ENCODE measurements at regions not wholly inside any gene's neighbourhood (a gene's known extent, or its start where the extent isn't known, plus 50 kb on each side); places are given as distances from the start of the nearest gene placed in this dataset.
A peak's percentile ranks its signal among the peaks of the same experiment; 100 is the strongest.

DNA sequence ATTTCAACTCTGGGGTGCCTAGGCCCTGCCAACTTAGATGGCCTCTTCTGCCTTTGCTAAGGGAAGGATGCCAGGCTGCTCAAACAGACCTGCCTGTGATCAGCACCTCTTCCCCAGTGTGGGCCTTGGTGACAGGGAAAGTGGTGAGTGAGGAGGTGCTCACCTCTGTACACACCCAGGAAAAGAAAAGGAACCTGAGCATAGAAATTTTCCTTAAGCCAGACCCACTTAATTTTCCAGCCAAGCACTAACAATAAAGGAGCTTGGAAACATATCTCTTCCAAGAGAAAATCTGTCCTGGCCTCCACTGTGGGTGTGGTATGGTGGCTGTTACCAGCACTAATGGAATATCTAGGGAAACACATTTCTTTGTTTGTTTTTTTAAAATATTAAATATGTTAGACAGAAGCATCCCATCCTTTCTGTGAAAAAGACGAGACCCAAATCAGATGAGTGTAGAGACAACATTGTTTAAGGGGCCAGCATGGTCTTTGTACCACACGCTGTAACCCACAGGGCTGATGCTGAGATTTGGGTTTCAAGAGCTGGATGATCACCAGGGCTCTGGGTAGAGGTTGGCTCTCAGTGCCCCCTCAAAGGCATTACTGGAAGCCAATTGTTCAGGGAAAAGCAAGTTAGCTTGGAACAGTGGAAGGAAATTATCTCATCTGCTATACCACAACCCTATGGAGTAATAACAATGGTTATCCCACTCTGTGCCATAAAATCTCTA lies 472.2 kb downstream of the INSC start:
- no peak for DNase-seq

DNA sequence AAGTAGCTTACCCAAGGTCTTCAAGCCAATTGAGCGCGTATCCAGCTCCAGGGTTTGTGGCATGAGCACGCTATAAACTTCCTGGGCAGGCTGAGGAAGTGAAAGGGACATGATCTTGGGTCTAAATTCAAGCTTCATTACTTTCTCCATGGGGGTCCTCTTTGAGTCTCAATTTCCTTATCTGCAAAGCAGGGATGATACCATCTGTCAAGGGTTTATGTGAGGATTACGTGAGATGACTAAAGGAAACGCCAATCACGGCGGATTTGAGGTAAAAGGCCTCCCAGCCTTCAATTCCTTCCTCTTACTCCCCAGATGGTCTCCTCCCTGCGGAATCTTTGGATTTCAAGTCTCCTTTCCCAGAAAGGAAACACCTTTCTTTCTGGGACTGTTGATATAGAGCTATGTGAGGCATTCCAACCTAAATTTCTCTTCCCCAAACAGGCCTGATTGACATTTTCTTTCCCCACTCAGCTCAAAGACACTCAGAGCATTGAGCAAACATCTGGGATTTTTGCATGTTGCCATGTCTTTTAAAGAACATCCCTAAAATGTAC lies 474.4 kb downstream of the INSC start:
- peak; percentile 14 for DNase-seq

DNA sequence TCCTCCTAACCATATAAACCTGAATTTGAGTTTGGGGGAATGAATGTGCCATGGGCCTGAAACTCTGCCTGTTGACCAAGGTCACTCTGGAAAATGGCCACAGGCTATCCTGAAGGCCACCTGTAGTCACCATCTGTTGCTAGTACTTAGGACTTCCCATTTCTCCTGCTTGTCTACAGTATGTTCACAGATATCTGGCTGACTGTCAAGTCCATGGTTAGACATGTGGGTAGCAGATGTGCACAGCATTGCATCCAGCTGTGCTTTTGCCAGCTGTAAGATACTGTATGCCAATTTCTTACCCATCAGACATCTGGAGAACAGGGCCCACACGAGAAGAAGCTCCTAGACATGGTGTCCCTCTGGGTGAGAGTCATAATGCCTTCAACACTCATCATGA lies 475.4 kb downstream of the INSC start:
- no peak for DNase-seq

DNA sequence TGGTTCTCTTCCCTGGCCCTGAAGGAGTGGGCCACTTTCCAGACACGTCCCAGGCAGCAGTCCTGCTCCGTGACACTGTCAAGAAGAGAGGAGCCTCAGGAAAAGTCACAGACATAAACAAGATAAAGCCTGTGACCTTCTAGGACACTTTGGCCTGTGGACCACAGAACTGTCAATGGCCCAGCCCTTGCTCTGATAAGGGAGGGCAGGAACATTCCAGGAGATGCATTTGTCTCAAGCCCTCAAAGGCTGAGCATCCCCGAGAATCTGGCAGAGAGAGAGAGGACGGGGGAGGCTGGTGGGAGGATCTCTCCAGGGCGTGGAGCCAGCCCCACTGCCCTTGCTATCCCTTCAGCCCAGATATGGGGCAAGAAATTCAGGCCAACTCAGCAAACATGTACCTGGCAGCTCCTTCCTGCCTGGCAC lies 476.4 kb downstream of the INSC start:
- DNase-seq: no peak

- no peak for DNase-seq
Observed at GRCh38 chr11:15594607-15595006, 479.9 kb downstream of the INSC start.

DNA sequence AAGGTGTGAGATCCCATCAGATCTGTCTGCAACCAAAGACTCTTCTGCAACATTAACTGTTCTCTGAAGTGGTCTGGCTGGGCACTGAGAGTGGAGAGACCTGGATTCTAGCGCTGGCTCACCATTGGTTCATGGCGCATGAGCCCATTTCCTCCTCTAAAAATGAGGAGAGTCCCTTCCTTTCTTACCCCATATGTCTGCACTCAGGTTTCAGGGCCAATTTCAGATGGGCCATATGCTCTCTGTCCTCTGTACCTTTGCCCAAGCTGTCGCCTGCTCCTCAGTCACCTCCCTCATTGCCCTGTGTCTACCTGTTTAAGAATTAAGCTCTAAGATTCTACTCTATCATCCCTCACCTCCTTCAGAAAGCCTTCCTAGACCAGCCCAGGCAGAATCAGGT lies 484.7 kb downstream of the INSC start:
- no peak for DNase-seq

DNA sequence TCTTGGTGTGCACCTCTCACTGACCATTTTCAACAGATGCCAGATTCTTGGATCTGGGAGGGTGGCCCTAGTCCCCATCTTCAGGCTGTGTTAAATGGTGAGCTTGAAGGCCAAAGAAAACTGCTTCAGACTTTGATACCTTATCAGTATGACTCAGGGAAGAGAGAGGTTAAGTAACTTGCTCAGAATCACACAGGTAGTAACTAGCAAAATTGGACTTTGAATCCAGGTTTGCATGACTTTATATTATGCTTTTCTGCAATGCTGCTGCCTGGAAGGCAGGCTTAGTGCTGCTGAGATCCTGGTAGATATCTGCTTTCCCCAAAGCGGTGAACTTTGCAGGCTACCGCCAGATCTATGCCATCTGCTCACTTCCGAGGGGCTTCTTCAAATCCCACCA lies 487.3 kb downstream of the INSC start:
- no peak for DNase-seq

DNA sequence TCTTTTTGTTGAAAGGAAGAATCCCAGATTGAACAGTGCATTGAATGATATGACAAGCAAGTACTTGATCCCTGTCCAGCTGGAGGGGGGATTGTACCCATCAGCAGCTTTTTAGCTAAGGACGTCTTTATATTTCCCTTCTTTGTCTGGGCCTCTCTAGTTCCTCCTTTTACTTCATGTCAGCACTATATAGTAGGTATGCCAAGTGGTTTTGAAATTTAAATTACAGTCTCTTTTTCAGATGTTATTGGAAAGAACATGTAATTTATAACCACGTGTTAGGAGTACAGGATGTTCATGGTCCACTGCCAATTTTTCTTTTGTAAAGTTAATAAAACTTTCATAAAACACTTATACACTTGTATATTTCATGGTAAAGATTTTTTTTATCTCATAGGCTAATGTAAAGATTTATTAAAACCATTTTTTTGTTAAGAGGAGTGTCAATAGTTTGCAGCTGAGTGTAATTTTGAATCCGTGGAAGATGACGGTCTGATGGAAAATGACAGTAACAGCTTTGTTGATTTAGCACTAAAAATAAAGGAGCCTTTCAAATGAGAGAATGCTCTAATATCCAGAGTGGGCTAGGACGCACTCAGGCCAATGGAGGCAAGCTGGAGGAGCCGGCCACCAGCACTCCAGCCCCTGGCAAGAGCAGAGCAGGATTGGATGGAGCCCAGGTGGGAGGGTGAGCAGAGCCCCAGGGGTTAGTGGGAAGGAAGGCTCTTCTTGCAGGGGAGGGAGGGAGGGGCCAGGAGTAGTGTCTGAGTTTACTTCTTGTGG lies 488.3 kb downstream of the INSC start:
- DNase-seq: no peak

DNA sequence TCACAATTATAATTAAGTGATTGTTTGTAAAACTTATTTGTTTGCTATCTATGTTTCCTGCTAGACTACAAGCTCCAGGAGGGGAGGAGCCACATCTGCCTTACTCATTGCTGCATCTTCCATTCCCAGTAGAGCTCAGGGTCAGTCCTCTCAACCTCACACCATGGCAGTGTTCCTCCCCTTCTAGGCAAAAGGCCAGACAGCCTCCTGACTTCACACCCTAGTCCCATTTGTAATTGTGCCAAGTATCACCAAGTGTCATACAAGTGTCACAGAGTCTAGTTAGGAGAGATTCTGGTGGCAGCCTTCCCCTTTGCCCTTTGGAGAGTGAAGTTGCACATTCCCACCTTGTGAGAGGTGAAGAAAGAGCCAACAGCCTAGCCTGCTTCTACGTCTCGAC lies 490.4 kb downstream of the INSC start:
- no peak for DNase-seq

GRCh38 chr11:15607361-15608036 lies 492.8 kb downstream of the INSC start:
- no peak for DNase-seq

DNA sequence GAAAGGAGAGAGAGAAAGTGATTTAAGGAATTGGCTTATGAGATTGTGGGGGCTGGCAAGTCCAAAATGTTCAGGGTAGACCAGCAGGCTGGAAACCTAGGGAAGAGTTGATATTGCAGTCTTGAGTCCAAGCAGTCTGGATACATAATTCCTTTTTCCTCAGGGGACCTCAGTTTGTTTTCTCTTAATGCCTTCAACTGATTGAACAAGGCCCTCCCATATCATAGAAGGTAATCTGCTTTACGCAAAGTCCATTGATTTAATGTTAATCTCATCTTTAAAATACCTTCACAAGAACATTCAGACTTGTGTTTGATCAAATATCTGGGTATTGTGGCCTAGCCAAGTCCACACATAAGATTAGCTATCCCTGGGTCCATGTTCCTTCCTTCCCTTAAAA lies 494.7 kb downstream of the INSC start:
- no peak for DNase-seq

DNA sequence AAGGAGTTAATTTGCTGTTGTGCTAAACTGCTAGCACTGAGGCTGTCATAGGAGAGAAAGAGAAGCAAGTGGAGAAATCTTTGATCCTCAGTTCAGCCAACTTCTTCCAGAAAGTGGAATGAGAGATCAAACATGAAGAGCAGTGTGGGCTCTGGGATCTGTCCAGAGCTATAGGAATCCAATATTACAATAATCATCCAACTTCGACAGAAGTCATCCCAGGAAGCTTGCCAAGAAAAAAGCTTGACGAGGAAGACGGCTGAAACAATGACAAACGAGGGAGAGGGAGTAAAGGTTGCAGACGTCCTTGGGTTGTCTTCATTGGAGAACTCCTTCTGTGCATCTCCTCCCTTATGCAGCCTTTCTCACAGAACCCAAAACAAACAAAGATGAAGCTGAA lies 496.2 kb downstream of the INSC start:
- no peak for DNase-seq

- DNase-seq: no peak
Observed at GRCh38 chr11:15613251-15613650, 498.5 kb downstream of the INSC start.

- DNase-seq: no peak
Observed at GRCh38 chr11:15613789-15614188, 499.1 kb downstream of the INSC start.

DNA sequence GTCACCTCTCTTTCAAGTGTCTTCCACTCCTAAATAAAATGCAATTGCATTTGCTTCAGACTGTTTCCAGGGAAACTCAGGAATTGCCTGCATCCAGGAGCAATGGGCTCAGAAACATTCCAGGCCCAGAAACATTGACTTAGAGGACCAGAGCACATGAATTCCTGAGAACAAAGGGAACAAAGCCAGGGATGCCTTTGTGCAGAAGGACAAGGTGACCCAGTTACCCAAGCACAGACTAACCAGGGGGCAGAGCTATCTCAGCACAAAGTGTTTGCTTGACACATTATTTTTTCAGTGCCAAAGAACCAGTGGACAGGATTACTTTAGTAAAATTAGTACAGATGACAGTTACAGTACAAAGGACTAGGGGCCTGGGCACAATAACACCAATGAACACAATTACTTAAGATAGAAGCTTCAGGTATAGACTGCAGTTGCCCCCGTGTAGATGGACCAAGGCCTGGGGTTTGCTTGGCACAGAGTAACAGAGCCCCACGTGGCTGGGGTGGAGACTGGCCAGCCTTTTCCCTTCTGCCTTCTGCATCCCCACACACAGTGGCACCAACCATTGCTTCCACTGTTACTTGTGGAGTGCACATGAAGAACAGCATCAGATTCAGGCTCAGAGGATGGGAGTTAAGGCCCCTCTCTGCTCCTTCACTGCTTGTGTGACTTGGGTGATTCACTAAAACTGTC lies 500.8 kb downstream of the INSC start:
- DNase-seq: no peak

DNA sequence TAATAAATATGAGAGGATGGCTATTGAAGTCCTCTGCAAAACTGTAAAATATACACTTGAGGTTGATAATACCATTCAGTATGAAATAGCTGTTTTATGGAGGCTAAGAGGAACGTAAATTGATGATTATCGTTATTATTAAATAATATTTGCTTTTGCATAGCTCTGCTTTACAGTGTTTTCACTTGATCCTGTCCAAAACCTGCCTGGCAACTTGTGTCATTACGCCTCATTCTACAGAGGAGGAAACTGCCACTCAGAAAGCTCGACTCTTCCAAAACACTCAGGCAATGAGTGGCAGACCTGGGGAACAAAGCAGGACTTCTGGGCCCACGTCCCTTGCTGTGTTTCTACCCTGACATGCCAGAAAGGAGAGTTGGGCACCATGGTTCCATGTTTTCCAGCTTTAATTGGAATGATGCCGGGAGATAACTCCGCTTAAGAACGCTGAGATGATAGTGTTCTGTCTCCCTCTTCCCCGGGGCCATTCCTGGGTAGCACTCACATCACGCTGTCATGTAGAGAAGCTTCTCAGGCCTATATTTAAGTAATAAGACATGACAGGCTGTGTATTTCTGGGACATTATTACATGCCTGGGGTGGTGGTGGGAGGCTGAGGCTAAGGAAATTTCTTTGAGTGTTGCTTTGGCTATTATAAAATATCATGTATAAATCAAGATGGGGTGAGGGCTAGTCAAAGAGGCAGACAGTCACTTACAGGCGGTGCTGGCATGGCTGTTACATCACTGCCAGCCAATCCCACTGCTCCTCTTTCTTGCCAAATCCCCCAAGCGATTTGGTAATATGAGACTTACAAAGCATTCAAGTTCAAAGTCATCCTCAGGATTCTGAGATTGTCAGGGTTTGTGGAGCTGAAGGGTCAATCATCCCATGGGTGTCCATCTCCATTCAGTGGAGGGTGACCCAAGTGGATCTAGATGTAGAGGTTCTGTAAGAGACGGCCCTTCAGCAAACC lies 501.7 kb downstream of the INSC start:
- DNase-seq: peak; percentile 16

- DNase-seq: no peak
Observed at GRCh38 chr11:15617126-15617525, 502.4 kb downstream of the INSC start.

- DNase-seq: no peak
Observed at GRCh38 chr11:15618583-15619032, 503.9 kb downstream of the INSC start.

DNA sequence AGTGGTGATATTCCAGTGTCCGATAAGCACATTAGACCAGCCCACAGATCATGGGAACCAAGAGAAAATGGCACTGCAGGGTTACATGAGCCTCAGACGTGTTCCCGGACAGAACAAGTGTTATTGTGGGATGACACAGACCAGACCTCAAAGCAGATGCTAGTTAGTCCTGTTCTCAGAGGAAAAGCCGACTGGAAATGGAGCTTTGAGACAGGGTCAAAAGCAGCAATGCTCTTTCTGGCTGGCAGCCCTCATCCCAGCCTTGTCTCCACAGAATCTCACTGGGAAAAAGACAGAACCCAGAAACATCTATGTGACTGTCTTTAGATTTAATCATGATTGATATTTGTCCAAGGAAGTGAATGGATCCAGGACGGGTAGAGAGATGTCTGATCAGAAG lies 506.8 kb downstream of the INSC start:
- no peak for DNase-seq

- DNase-seq: peak; percentile 44
Observed at GRCh38 chr11:15622231-15622890, 507.6 kb downstream of the INSC start.

DNA sequence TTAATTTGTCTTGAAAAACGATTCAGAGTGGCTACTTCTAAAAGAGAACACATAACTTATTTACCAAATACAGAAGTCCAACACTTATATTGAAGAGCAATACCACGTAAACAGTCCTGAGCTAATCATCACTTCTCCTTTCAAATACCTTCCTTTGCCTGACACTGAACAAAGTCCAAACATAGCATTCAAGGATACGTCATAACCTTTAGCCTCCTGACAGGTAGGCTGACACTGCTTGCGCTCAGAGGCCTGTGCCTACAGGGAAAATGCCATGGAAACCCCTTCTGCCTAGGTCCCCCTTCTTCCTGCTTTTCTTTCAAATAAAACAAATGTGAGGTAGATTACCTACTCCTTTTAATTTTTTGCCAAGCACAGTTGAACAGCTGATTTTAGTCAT lies 510.0 kb downstream of the INSC start:
- DNase-seq: no peak

Measured in retina (tissue), 1 donor.